Panc1 (cell line): ENCODE measurements at regions not wholly inside any gene's neighbourhood (a gene's known extent, or its start where the extent isn't known, plus 50 kb on each side); places are given as distances from the start of the nearest gene placed in this dataset.

Experiments used
- ATAC-seq: fragments of 200-7000 bp; cut with Tn5 transposase; 2 replicates; pipeline ENCODE4 v1.9.1; 2020; ENCODE audit warnings: mild to moderate bottlenecking, moderate library complexity
- BruUV-seq: library from RNA; stranded (reverse); fragments of 400-500 nt; replicated peaks from 2 replicates; lab custom pipeline; 2021; lab: Mats Ljungman, UMichigan
- CTCF ChIA-PET: fragments of 300-600 bp; sonication (Branson Sonifier 250); formaldehyde crosslinking; loops from one replicate; lab custom pipeline; 2022; ENCODE audit warnings: antibody characterized with exemption; lab: Charles Lee
- POLR2A ChIA-PET: fragments of 300-600 bp; sonication (Branson Sonifier 250); formaldehyde crosslinking; loops from one replicate; lab custom pipeline; 2022; ENCODE audit warnings: antibody characterized with exemption; lab: Charles Lee
- DNase-seq: peaks from one replicate; pipeline ENCODE4 v3.0.0-alpha.2; 2010; ENCODE audit warnings: low read depth, low spot score
- H3K27ac ChIP-seq: 2 replicates; pipeline ENCODE4 v1.5.1; 2011; ENCODE audit warnings: mild to moderate bottlenecking, low read length, inconsistent platforms
- H3K27me3 ChIP-seq: fragments of 200-500 bp; sonication (Bioruptor generic); 2 replicates; pipeline ENCODE4 v1.6.0; 2014; ENCODE audit warnings: low read length, inconsistent platforms; ENCODE audit not compliant: control insufficient read depth, insufficient read depth
- H3K36me3 ChIP-seq: fragments of 200-500 bp; sonication (Bioruptor generic); 2 replicates; pipeline ENCODE4 v1.5.1; 2014; ENCODE audit warnings: inconsistent platforms, mild to moderate bottlenecking, low read length, moderate library complexity; ENCODE audit not compliant: control insufficient read depth, insufficient read depth
- H3K4me1 ChIP-seq: 2 replicates; pipeline ENCODE4 v1.5.1; 2011; ENCODE audit warnings: inconsistent platforms, mild to moderate bottlenecking, low read length, moderate library complexity; ENCODE audit not compliant: control insufficient read depth, insufficient read depth
- H3K4me3 ChIP-seq, 2 experiments: 2 replicates each; pipeline ENCODE4 v1.5.1; 2011 to 2012; ENCODE audit warnings: low read depth in 2 of 2, low read length in 2 of 2, mild to moderate bottlenecking in 2 of 2, inconsistent platforms in 1 of 2, moderate library complexity in 1 of 2
- H3K9me3 ChIP-seq: fragments of 200-500 bp; sonication (Bioruptor generic); 2 replicates; pipeline ENCODE4 v1.5.1; 2014; ENCODE audit warnings: low read depth, mild to moderate bottlenecking, inconsistent platforms, low read length, moderate library complexity; ENCODE audit not compliant: control insufficient read depth, insufficient read depth
- CTCF ChIP-seq: fragments of 450-650 bp; IDR thresholded peaks from 2 replicates; pipeline ENCODE4 v1.5.1; 2017; ENCODE audit warnings: mild to moderate bottlenecking
- POLR2AphosphoS5 ChIP-seq: IDR thresholded peaks from 2 replicates; pipeline ENCODE4 v1.6.1; 2012; ENCODE audit warnings: mild to moderate bottlenecking, low read depth, low read length, moderate library complexity
- REST ChIP-seq, 2 experiments: IDR thresholded peaks; 2 replicates each; pipeline ENCODE4 v1.6.1; 2011 to 2012; ENCODE audit warnings: low read depth in 2 of 2, control low read depth in 1 of 2, low read length in 1 of 2, mild to moderate bottlenecking in 1 of 2, moderate library complexity in 1 of 2; ENCODE audit not compliant: insufficient read depth in 1 of 2
- SIN3A ChIP-seq: IDR thresholded peaks from 2 replicates; pipeline ENCODE4 v1.6.1; 2012; ENCODE audit warnings: low read depth, mild to moderate bottlenecking, low read length, moderate library complexity, borderline replicate concordance; ENCODE audit not compliant: insufficient read depth
- TCF7L2 ChIP-seq: IDR thresholded peaks from 2 replicates; pipeline ENCODE4 v1.6.1; 2011; ENCODE audit warnings: mild to moderate bottlenecking, low read depth, low read length, inconsistent platforms
- in situ Hi-C: cut with HindIII; loops from 2 replicates; pipeline ENCODE4 v1.10.0; 2016; ENCODE audit warnings: low sequenced_read_pairs, low pct_unique_long_range_greater_than_20kb
- intact Hi-C: fragments of 100-400 bp; cut with micrococcal nuclease; formaldehyde crosslinking; loops from one replicate; pipeline ENCODE4 v1.10.0; 2022; ENCODE audit not compliant: unreplicated experiment

- BruUV-seq: no TSS peak
- no peaks in the 10 kb centered on the region for H3K36me3 ChIP-seq
- no peak overlapping the region for H3K4me3 ChIP-seq
- ATAC-seq (no peak), DNase-seq (no peak)
- no peak overlapping the region for H3K27ac ChIP-seq
- no peaks in the 10 kb centered on the region for H3K9me3 ChIP-seq
- in situ Hi-C loops: no loop called here
- intact Hi-C loops: no loop called here
- ChIA-PET POLR2A (no interaction called here), CTCF (no interaction called here)
- TF ChIP-seq REST (IDR thresholded peaks at IDR 0.05; ENCODE audit: insufficient read depth in 1 of 2, low read depth in 2 of 2, low read length in 1 of 2) (no peak), POLR2AphosphoS5 (no peak), CTCF (no peak), TCF7L2 (no peak), SIN3A (no peak)
- no peaks in the 10 kb centered on the region for H3K27me3 ChIP-seq
- H3K4me1 ChIP-seq: no peaks in the 10 kb centered on the region
Observed at GRCh38 chr1:238562341-238562740, 671.6 kb upstream of the ZP4 start.

- BruUV-seq: no TSS peak
- POLR2A ChIA-PET: no interaction called here
- no peaks in the 10 kb centered on the region for H3K27me3 ChIP-seq
- ATAC-seq (no peak), DNase-seq (no peak)
- H3K27ac ChIP-seq: no peak overlapping the region
- H3K4me3 ChIP-seq: no peak overlapping the region
- H3K4me1 ChIP-seq: no peaks in the 10 kb centered on the region
- no peaks in the 10 kb centered on the region for H3K9me3 ChIP-seq
- CTCF ChIA-PET: no interaction called here
- H3K36me3 ChIP-seq: no peaks in the 10 kb centered on the region
- intact Hi-C loops (no loop called here), in situ Hi-C loops (no loop called here)
- TF ChIP-seq REST (IDR thresholded peaks at IDR 0.05; ENCODE audit: insufficient read depth in 1 of 2, low read depth in 2 of 2, low read length in 1 of 2) (no peak), TCF7L2 (no peak), POLR2AphosphoS5 (no peak), CTCF (no peak), SIN3A (no peak)
Observed at GRCh38 chr1:238558746-238559145, 668.0 kb upstream of the ZP4 start.
